GM18858 (cell line): ENCODE measurements at regions not wholly inside any gene's neighbourhood (a gene's known extent, or its start where the extent isn't known, plus 50 kb on each side); places are given as distances from the start of the nearest gene placed in this dataset.

Source experiments
- ATAC-seq: cut with Tn5 transposase; IDR thresholded peaks from one replicate; pipeline ENCODE4 v1.9.1; 2021; ENCODE audit not compliant: unreplicated experiment

GRCh38 chr1:187294421-187295201, 465.9 kb downstream of the PLA2G4A start:
- no peak for ATAC-seq

- ATAC-seq = no peak
These were observed 471.3 kb downstream of the PLA2G4A start for GRCh38 chr1:187300081-187300480.

GRCh38 chr1:187306710-187307415, 478.1 kb downstream of the PLA2G4A start:
- no peak for ATAC-seq

GRCh38 chr1:187310038-187310631, 481.4 kb downstream of the PLA2G4A start:
- ATAC-seq = no peak

DNA sequence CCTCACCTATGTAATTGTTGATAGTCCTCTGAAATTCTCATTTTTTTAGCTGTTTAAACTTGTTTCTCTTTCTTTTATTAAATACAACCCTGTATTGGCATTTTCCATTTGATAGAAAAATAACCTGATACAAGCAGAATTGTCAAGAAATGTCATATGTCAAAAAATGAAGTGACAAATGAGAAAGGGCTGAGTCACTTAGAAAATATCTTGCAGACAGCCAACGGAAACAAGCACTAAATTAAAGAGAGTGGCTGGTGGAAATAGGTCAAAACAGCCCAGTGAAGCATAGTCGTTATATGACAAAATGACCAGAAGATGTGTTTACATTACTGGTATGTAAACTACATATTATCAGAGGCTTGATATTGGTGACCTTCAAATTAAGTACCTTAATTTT, 484.4 kb downstream of the PLA2G4A start:
- no peak for ATAC-seq

DNA sequence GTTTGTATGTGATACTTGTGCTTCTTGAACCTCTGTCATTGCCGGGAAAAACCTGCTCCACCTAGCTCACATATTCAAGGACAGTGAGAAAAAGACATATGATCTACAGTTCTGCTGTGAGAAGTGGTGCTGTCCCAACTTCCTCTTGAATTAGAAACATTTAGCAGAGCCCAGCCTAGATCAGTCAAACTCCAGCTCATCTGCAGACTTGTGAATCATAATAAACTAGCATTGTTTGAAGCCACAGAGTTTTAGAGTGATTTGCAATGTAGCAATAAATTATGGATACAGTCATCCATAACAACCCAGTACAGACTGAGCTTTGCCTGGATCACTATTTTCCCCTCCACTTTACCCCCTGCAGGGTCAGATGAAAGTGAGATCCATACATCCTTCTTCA, 497.8 kb downstream of the PLA2G4A start:
- no peak for ATAC-seq

GRCh38 chr1:187336441-187337168, 507.9 kb downstream of the PLA2G4A start:
- ATAC-seq = peak; percentile 55

- ATAC-seq = no peak
These were observed 510.1 kb downstream of the PLA2G4A start for GRCh38 chr1:187338762-187339412.

DNA sequence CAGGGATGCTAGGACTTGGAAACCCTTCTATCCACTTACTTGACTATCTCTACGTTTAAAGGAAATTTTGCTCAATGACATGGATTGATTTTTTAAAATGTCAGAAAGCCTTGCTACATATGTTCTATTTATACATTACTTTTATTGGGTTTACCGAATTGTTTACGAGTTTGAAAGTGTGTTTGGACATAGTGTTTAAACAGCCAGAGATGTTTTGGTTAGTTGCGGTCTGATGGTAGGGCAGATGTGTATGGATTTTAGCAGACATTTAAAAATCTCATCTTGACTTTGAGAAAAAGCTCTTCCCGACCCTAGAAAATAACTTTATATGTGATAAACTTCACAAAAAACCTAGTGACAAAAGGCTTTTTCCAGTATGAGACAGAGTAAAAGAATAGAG, 513.7 kb downstream of the PLA2G4A start:
- no peak for ATAC-seq

DNA sequence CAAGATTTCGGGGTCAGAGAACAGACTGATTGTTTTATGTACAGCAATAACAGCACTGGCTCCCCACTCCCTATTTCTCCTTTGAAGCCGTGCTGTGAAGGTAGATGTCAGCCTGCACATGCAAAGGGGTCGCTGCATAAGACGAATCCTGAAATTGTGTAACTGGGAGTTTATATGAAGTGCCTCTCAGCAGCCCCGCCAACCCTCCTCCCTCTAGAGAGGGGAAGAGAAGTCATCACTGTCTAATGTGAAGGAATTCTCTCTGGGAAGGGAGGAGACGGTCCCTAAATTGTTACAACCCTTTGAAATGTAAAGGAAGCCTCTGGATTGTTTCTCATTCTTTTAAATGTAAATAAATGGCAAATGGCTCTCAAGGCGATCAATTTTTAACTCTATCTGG, 545.3 kb downstream of the PLA2G4A start:
- ATAC-seq = no peak

DNA sequence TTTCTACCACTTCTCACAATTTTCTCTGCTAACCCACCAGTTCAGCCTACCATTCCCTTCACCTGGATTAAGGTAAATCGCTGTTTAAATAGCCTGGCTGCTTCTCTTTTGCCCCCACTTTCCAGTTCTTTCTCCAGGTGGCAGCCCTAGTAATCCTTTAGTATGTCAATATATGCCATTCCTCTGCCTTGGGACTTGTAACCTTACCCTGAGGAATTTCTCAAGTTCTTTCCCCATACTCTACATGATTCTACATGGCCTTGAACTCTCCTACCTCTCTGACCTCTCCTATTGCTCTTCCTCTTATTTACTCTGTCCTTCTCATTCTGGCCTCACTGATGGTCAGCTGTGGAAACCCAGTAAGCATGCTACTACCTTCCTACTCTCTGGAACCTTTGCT, 546.0 kb downstream of the PLA2G4A start:
- no peak for ATAC-seq

GRCh38 chr1:187383366-187383765, 554.6 kb downstream of the PLA2G4A start:
- ATAC-seq = no peak

GRCh38 chr1:187384504-187384903, 555.8 kb downstream of the PLA2G4A start:
- peak; percentile 94 for ATAC-seq

DNA sequence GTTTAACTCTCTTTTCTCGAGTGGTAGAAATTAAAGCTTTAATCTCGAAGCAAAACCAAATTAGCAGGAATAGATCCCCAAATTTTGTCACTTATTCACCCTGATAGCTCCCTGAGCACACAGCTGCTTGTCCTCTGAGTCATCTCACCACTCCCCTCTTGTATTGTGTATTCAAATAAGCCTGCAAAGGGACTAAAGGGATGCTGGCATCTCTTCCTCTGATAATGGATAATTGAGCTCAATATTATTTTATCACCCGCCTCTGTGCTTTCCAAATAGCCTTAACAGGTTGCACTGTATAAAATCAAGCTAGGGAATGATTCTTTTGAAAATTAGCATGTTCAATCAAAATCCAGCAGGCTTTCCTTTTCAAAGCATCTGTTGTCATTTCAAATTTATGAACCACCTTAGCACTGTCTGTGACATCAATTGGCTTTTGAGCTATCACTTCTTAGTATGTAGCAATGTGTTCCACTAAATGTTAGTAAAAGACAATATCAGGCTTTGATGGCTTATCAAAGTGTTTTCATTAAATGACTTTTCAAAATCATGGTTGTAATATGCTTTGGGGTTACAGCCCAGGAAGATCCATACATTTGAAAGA, 561.6 kb downstream of the PLA2G4A start:
- ATAC-seq = no peak

- no peak for ATAC-seq
These were observed 567.5 kb downstream of the PLA2G4A start for GRCh38 chr1:187396226-187396625.

- no peak for ATAC-seq
These were observed 568.4 kb downstream of the PLA2G4A start for GRCh38 chr1:187396929-187397796.

DNA sequence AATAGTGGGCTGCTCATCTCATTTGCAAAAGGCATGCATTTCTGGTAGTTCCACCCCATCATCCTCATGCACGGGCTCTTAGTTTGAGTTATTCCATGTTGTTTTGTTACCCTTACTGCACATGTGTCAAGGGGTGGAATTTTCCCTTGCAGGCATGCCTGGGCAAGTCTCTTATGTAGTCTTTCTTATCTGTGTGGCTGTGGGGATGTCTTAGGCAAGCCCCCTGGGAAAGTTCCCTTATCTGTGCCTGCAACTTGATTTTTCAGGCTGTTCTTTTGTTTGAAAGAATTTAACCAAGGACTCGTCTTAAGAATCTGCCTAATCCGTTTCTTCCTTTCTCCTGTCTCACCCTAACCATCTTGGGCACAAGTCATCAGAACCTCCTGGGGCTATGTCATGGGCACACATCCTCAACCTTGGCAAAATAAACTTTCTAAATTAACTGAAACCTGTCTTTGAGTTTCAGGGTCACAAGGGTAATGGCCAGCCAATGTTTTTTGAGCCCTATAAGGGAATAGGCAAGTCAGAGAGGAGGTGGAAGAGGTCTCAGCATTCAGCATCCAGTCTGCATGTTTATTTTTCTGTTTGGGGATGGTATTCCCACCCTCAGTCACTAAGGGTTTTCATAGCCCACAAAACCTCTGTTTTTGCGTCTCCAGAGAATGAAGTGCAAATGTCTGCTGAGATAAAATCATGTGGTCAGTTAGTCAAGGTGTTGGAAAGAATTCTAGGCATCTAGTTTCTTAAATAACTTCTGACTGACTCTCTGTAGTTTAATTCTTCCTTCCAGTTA, 579.7 kb downstream of the PLA2G4A start:
- ATAC-seq = no peak

GRCh38 chr1:187409341-187409740, 580.6 kb downstream of the PLA2G4A start:
- no peak for ATAC-seq

DNA sequence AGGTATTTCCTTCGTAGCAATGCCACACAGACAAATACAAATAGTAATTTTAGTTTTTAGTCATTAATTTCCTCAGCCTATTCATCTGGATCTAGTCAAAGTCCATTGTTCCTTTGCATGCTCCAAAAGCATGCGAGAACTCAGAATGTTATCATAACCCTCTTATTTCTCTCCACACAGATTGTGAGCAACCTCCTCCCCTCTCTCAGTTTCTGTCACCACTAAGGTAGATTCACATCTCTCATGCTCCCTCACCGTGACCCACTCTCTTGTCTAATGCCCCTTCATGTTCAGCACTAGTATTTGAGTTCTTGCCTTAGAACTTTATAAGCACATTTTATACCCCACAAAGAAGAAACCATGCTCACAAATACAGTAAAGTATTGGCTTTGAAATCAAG, 582.4 kb downstream of the PLA2G4A start:
- peak; percentile 75 for ATAC-seq
